ENCODE measurements at regions not wholly inside any gene's neighbourhood (a gene's known extent, or its start where the extent isn't known, plus 50 kb on each side); places are given as distances from the start of the nearest gene placed in this dataset.

DNA sequence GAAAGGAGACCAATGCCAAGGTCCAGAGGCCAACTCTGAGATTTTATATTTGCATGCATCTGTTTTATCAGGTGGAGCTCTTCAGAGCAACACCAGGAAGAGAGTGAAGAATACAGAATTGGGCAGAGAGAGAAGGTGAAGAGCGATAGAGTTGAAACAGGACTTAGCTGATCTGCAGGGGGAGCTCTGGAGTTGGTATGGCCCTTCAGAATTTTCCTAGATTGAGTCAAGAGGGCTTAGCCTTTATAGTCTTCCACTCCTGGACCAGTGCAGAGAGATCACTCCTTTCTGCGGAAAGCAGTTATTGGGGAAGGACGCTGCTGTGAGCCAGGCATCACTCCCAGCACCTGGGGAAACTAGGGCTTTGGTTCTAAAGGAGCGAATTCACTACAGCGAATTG is 105.0 kb upstream of the DGKB start:
- no peak for DNase-seq (ENCODE audit: low spot score)
- no peak overlapping the region for H3K4me2 ChIP-seq (ENCODE audit: low read length)
- no peaks in the 10 kb centered on the region for H3K36me3 ChIP-seq (ENCODE audit: insufficient read depth, low read length)
- H3K4me3 ChIP-seq (ENCODE audit: low read depth, low read length, poor library complexity, severe bottlenecking) = no peak overlapping the region
- no peak overlapping the region for H2AFZ ChIP-seq (ENCODE audit: low read length)
- intact Hi-C loops (cut with micrococcal nuclease; ENCODE audit: unreplicated experiment) = no loop called here
- no peaks in the 10 kb centered on the region for H4K20me1 ChIP-seq (ENCODE audit: insufficient read depth, low read length)
- no peak overlapping the region for H3K27ac ChIP-seq (ENCODE audit: low read depth, low read length, poor library complexity, severe bottlenecking)
- no TSS peak for BruUV-seq (replicated peaks)
- no peak for TF ChIP-seq EZH2phosphoT487 (IDR thresholded peaks at IDR 0.05; ENCODE audit: borderline replicate concordance, low read depth, low read length)
- TF ChIP-seq, protein P1, sequence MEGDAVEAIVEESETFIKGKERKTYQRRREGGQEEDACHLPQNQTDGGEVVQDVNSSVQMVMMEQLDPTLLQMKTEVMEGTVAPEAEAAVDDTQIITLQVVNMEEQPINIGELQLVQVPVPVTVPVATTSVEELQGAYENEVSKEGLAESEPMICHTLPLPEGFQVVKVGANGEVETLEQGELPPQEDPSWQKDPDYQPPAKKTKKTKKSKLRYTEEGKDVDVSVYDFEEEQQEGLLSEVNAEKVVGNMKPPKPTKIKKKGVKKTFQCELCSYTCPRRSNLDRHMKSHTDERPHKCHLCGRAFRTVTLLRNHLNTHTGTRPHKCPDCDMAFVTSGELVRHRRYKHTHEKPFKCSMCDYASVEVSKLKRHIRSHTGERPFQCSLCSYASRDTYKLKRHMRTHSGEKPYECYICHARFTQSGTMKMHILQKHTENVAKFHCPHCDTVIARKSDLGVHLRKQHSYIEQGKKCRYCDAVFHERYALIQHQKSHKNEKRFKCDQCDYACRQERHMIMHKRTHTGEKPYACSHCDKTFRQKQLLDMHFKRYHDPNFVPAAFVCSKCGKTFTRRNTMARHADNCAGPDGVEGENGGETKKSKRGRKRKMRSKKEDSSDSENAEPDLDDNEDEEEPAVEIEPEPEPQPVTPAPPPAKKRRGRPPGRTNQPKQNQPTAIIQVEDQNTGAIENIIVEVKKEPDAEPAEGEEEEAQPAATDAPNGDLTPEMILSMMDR (conservative IDR thresholded peaks at IDR 0.05; ENCODE audit: low read length) = peak; percentile 46
- H3K4me1 ChIP-seq (ENCODE audit: insufficient read depth, low read length, poor library complexity, severe bottlenecking) = no peaks in the 10 kb centered on the region
- no peaks in the 10 kb centered on the region for H3K9me2 ChIP-seq (ENCODE audit: insufficient read depth, low read length)
- CTCF ChIA-PET (ENCODE audit: unreplicated experiment) = no interaction called here
- POLR2A ChIA-PET = interaction anchor here (0.5 kb wide), 1 partner anchor 261 kb away, joined by 5 read pairs; no protein-coding TSS in a partner anchor
- no peaks in the 10 kb centered on the region for H3K9me3 ChIP-seq (ENCODE audit: low read length)
- H3K79me2 ChIP-seq (ENCODE audit: insufficient read depth, low read depth, low read length) = no peaks in the 10 kb centered on the region

DNA sequence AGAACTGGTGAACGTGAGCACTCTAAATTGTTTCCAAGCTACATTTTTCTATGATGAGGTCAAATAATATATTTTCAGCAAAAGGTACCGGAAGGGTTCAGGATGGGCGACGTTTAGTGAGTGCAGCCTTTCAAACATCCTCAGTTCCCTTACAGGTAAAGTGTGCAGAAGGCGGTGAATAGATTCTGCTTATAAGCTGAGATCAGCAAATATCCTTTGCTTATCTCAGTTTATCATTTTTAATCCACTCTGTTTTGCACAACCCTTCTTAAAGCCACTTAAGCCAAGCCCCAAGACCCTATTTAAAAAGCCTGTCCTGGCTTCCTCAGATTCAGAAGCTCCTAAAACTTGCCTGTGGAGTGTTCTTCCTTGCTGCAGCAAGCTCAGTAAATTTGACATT is 103.1 kb upstream of the DGKB start:
- Histone ChIP-seq H3K4me1 (ENCODE audit: insufficient read depth, low read length, poor library complexity, severe bottlenecking) (no peaks in the 10 kb centered on the region), H3K79me2 (ENCODE audit: insufficient read depth, low read depth, low read length) (no peaks in the 10 kb centered on the region), H3K9me2 (ENCODE audit: insufficient read depth, low read length) (no peaks in the 10 kb centered on the region), H3K36me3 (ENCODE audit: insufficient read depth, low read length) (no peaks in the 10 kb centered on the region), H3K9me3 (ENCODE audit: low read length) (no peaks in the 10 kb centered on the region), H3K4me3 (ENCODE audit: low read depth, low read length, poor library complexity, severe bottlenecking) (no peak overlapping the region), H3K27ac (ENCODE audit: low read depth, low read length, poor library complexity, severe bottlenecking) (no peak overlapping the region), H2AFZ (ENCODE audit: low read length) (no peak overlapping the region), H3K4me2 (ENCODE audit: low read length) (no peak overlapping the region), H4K20me1 (ENCODE audit: insufficient read depth, low read length) (no peaks in the 10 kb centered on the region)
- ChIA-PET POLR2A (interaction anchor here (1.0 kb wide), 1 partner anchor 8 kb away, joined by 3 read pairs; no protein-coding TSS in a partner anchor), CTCF (ENCODE audit: unreplicated experiment) (no interaction called here)
- no peak for DNase-seq (ENCODE audit: low spot score)
- TF ChIP-seq EZH2phosphoT487 (IDR thresholded peaks at IDR 0.05; ENCODE audit: borderline replicate concordance, low read depth, low read length) = no peak
- TF ChIP-seq, protein P1 (conservative IDR thresholded peaks at IDR 0.05; ENCODE audit: low read length) = no peak
- no TSS peak for BruUV-seq (replicated peaks)
- intact Hi-C loops (cut with micrococcal nuclease; ENCODE audit: unreplicated experiment) = no loop called here

DNA sequence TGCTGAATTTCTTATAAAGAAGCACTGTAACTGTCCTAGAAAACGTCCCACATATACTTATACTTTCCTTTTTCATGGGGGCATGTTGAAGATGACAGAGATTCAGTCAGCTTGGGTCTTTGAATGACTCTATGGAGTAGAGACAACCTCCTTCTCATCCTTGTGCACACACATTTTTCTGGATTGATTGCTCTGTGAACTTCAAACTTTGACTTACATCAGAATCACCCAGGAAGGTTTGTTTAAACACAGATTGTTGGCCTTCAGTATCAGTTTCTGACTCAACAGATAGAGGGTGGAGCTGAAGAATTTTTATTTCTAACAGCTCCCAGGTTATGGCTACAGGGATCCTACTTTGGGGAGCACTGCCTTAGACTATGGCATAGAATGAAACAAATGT is 97.6 kb upstream of the DGKB start:
- intact Hi-C loops (cut with micrococcal nuclease; ENCODE audit: unreplicated experiment) = no loop called here
- ChIA-PET POLR2A (no interaction called here), CTCF (ENCODE audit: unreplicated experiment) (no interaction called here)

More for the DNA sequence above, 97.6 kb upstream of the DGKB start:
- Histone ChIP-seq H3K4me1 (ENCODE audit: insufficient read depth, low read length, poor library complexity, severe bottlenecking) (no peaks in the 10 kb centered on the region), H3K27ac (ENCODE audit: low read depth, low read length, poor library complexity, severe bottlenecking) (no peak overlapping the region), H3K9me2 (ENCODE audit: insufficient read depth, low read length) (no peaks in the 10 kb centered on the region), H3K9me3 (ENCODE audit: low read length) (no peaks in the 10 kb centered on the region), H3K36me3 (ENCODE audit: insufficient read depth, low read length) (no peaks in the 10 kb centered on the region), H4K20me1 (ENCODE audit: insufficient read depth, low read length) (no peaks in the 10 kb centered on the region), H2AFZ (ENCODE audit: low read length) (no peak overlapping the region), H3K4me2 (ENCODE audit: low read length) (no peak overlapping the region), H3K79me2 (ENCODE audit: insufficient read depth, low read depth, low read length) (no peaks in the 10 kb centered on the region), H3K4me3 (ENCODE audit: low read depth, low read length, poor library complexity, severe bottlenecking) (no peak overlapping the region)
- TF ChIP-seq, protein P1 (conservative IDR thresholded peaks at IDR 0.05; ENCODE audit: low read length) = no peak
- no peak for TF ChIP-seq EZH2phosphoT487 (IDR thresholded peaks at IDR 0.05; ENCODE audit: borderline replicate concordance, low read depth, low read length)
- no peak for DNase-seq (ENCODE audit: low spot score)
- no TSS peak for BruUV-seq (replicated peaks)

Data from OCI-LY7 (cell line).